HL-60 (cell line): ENCODE measurements at regions not wholly inside any gene's neighbourhood (a gene's known extent, or its start where the extent isn't known, plus 50 kb on each side); places are given as distances from the start of the nearest gene placed in this dataset.

Experiments
- DNase-seq, 2 experiments: peaks; one replicate each; pipeline ENCODE4 v3.0.0-alpha.2; 2010 to 2020; ENCODE audit warnings: low read depth in 1 of 2, low spot score in 1 of 2
- H3K27ac ChIP-seq: fragments of 250-450 bp; sonication (Bioruptor Pico); replicated peaks from 2 replicates; pipeline ENCODE4 v1.5.1; 2020; ENCODE audit warnings: mild to moderate bottlenecking, moderate library complexity
- H3K27me3 ChIP-seq: fragments of 250-450 bp; sonication (Bioruptor Pico); 2 replicates; pipeline ENCODE4 v1.5.1; 2021; ENCODE audit warnings: mild to moderate bottlenecking, moderate library complexity; ENCODE audit not compliant: insufficient read depth, poor library complexity, severe bottlenecking
- H3K4me3 ChIP-seq: replicated peaks from 2 replicates; pipeline ENCODE4 v1.5.1; 2011; ENCODE audit warnings: mild to moderate bottlenecking, control low read depth, low read length; ENCODE audit not compliant: insufficient read depth
- GABPA ChIP-seq: IDR thresholded peaks from 2 replicates; pipeline ENCODE4 v1.6.1; 2012; ENCODE audit warnings: low read depth
- POLR2AphosphoS5 ChIP-seq: IDR thresholded peaks from 2 replicates; pipeline ENCODE4 v1.6.1; 2012; ENCODE audit warnings: low read depth
- SPI1 ChIP-seq: IDR thresholded peaks from 2 replicates; pipeline ENCODE4 v1.6.1; 2012; ENCODE audit warnings: low read depth, mild to moderate bottlenecking, borderline replicate concordance
- TF ChIP-seq, protein P1 (sequence below): IDR thresholded peaks from one replicate; pipeline ENCODE4 v1.5.1; 2011; ENCODE audit warnings: low read length, control low read depth, inconsistent platforms; ENCODE audit not compliant: insufficient read depth
- TF ChIP-seq, protein P2 (sequence below): IDR thresholded peaks from 2 replicates; pipeline ENCODE4 v1.6.1; 2012; ENCODE audit warnings: low read depth; ENCODE audit not compliant: insufficient replicate concordance

DNA sequence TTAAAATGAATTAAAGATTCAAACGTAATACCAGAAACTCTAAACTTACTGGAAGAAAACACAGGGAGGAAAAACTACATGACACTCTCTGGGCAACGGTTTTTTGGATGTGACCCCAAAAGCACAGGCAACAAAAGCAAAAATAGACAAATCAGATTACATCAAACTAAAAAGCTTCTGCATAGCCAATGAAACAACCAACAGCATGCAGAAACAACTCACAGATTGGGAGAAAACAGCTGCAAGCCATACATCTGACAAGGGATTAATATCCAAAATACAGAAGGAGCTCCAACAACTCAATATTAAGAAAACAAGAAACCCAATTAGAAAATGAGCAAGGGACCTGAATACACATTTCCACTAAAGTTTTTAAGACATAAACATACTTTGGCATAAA is 69.2 kb upstream of the ALOX12 start:
- no peak for TF ChIP-seq SPI1
- TF ChIP-seq, protein P1, sequence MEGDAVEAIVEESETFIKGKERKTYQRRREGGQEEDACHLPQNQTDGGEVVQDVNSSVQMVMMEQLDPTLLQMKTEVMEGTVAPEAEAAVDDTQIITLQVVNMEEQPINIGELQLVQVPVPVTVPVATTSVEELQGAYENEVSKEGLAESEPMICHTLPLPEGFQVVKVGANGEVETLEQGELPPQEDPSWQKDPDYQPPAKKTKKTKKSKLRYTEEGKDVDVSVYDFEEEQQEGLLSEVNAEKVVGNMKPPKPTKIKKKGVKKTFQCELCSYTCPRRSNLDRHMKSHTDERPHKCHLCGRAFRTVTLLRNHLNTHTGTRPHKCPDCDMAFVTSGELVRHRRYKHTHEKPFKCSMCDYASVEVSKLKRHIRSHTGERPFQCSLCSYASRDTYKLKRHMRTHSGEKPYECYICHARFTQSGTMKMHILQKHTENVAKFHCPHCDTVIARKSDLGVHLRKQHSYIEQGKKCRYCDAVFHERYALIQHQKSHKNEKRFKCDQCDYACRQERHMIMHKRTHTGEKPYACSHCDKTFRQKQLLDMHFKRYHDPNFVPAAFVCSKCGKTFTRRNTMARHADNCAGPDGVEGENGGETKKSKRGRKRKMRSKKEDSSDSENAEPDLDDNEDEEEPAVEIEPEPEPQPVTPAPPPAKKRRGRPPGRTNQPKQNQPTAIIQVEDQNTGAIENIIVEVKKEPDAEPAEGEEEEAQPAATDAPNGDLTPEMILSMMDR = no peak
- TF ChIP-seq, protein P2, sequence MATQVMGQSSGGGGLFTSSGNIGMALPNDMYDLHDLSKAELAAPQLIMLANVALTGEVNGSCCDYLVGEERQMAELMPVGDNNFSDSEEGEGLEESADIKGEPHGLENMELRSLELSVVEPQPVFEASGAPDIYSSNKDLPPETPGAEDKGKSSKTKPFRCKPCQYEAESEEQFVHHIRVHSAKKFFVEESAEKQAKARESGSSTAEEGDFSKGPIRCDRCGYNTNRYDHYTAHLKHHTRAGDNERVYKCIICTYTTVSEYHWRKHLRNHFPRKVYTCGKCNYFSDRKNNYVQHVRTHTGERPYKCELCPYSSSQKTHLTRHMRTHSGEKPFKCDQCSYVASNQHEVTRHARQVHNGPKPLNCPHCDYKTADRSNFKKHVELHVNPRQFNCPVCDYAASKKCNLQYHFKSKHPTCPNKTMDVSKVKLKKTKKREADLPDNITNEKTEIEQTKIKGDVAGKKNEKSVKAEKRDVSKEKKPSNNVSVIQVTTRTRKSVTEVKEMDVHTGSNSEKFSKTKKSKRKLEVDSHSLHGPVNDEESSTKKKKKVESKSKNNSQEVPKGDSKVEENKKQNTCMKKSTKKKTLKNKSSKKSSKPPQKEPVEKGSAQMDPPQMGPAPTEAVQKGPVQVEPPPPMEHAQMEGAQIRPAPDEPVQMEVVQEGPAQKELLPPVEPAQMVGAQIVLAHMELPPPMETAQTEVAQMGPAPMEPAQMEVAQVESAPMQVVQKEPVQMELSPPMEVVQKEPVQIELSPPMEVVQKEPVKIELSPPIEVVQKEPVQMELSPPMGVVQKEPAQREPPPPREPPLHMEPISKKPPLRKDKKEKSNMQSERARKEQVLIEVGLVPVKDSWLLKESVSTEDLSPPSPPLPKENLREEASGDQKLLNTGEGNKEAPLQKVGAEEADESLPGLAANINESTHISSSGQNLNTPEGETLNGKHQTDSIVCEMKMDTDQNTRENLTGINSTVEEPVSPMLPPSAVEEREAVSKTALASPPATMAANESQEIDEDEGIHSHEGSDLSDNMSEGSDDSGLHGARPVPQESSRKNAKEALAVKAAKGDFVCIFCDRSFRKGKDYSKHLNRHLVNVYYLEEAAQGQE = no peak

DNA sequence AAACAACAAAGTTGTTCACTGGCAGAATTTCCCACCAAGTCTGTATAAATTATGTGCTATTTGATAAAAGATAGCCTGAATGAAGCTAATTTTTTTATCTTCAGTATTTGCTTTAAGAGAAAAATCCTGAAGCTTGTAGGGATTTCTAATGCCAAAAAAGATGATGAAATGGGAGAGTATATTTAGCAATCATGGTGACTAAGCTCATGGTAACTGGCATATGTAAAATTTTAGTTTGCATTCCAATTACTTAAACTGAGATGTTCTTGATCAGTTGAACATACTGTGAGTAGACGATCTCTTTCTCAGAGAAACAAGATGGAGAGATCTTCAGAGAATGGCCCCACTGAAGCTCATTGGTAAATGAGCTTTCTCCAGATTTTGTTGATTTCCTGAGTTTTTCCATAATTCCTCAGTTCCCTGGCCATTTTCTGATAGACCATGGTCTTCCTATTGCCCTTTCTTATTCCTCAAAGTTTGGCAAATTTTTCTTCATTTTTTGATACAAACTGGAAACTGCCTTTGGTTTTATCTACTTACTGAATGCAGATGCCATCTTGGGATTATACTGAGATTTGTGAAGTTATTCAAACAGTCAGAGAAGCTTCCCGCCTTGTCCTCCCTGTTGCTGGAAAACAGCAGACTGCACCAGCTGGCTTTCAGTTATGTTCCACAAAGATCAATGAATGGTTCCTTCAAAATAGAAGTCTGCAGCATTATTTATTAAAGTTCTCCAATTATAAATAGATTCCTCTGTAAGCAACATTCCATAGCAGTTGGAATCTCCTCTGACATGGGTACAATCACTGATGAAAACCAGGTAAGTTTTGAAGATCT is 68.3 kb upstream of the ALOX12 start:
- DNase-seq = no peak

More for the DNA sequence above, 69.2 kb upstream of the ALOX12 start:
- Histone ChIP-seq H3K27me3 (no peaks in the 10 kb centered on the region), H3K4me3 (no peak overlapping the region), H3K27ac (no peak overlapping the region; the same call in 1 of the 2 replicates)
- no peak for DNase-seq

DNA sequence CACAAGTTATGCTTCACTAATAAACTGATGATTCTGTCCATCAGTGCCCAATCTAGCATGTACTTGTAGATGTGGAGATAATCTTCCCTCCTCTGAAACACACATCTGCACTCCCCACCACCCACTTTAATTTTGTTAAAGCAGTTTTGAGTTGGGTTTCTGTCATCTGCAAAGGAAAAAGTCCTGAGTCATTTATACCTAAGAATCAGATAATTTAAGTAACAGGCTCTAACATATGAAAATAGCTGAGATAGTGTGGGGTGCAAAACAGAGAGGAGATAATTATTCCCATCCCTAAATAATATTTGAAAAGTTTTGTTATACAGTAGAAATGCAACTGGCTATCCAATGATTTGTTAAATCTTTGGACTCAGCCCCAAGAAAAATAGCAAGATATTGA is 67.7 kb upstream of the ALOX12 start:
- no peak overlapping the region for H3K27ac ChIP-seq
- H3K27me3 ChIP-seq = no peaks in the 10 kb centered on the region
- no peak overlapping the region for H3K4me3 ChIP-seq
- TF ChIP-seq, protein P1 = no peak
- TF ChIP-seq, protein P2 = no peak
- TF ChIP-seq SPI1 = no peak
- TF ChIP-seq GABPA = no peak
- TF ChIP-seq POLR2AphosphoS5 = no peak
- DNase-seq = no peak

More for the DNA sequence above, 68.3 kb upstream of the ALOX12 start:
- TF ChIP-seq POLR2AphosphoS5 (no peak), GABPA (no peak), SPI1 (no peak)
- TF ChIP-seq, protein P2 = no peak
- TF ChIP-seq, protein P1 = no peak
- no peak overlapping the region for H3K4me3 ChIP-seq
- peak overlapping the region; percentile 41 for H3K27ac ChIP-seq
- H3K27me3 ChIP-seq = no peaks in the 10 kb centered on the region
